DOHH2 (cell line): ENCODE measurements at regions not wholly inside any gene's neighbourhood (a gene's known extent, or its start where the extent isn't known, plus 50 kb on each side); places are given as distances from the start of the nearest gene placed in this dataset.
"Not testable (repeated sequence)": the region's sequence is repeated elsewhere in the genome, so short reads cannot be mapped to it uniquely, and the experiment has no call there.

Experiments
- H3F3A ChIP-seq: fragments of 200-600 bp; sonication (generic), shearing (Covaris generic); 2 replicates; pipeline ENCODE4 v1.6.0; 2016; ENCODE audit warnings: antibody characterized with exemption, mild to moderate bottlenecking; ENCODE audit not compliant: control insufficient read depth, insufficient read depth
- H3K27ac ChIP-seq: fragments of 200-600 bp; sonication (generic); 2 replicates; pipeline ENCODE4 v1.5.1; 2014; ENCODE audit warnings: low read depth, mild to moderate bottlenecking, low read length, moderate library complexity
- H3K27me3 ChIP-seq: fragments of 200-600 bp; sonication (generic); 2 replicates; pipeline ENCODE4 v1.6.1; 2014; ENCODE audit warnings: mild to moderate bottlenecking, low read length, mixed read lengths; ENCODE audit not compliant: control insufficient read depth
- H3K36me3 ChIP-seq: fragments of 200-600 bp; sonication (generic); 2 replicates; pipeline ENCODE4 v1.6.1; 2014; ENCODE audit warnings: mild to moderate bottlenecking, low read length, moderate library complexity, mixed read lengths; ENCODE audit not compliant: control insufficient read depth
- H3K4me1 ChIP-seq: fragments of 200-600 bp; sonication (generic); 2 replicates; pipeline ENCODE4 v1.6.1; 2014; ENCODE audit warnings: mild to moderate bottlenecking, low read length, mixed read lengths; ENCODE audit not compliant: control insufficient read depth
- H3K4me2 ChIP-seq: fragments of 200-600 bp; sonication (generic); 2 replicates; pipeline ENCODE4 v1.6.0; 2014; ENCODE audit warnings: mild to moderate bottlenecking, low read length, moderate library complexity
- H3K4me3 ChIP-seq: fragments of 200-600 bp; sonication (generic); 2 replicates; pipeline ENCODE4 v1.5.1; 2014; ENCODE audit warnings: mild to moderate bottlenecking, low read length, mixed read lengths
- H3K79me2 ChIP-seq: fragments of 200-600 bp; sonication (generic); 2 replicates; pipeline ENCODE4 v1.6.1; 2014; ENCODE audit warnings: mild to moderate bottlenecking, low read length, mixed read lengths; ENCODE audit not compliant: control insufficient read depth
- H3K9me2 ChIP-seq: fragments of 200-600 bp; sonication (generic); replicated peaks from 2 replicates; pipeline ENCODE4 v1.6.1; 2014; ENCODE audit warnings: mild to moderate bottlenecking, low read length, mixed read lengths; ENCODE audit not compliant: control insufficient read depth
- H3K9me3 ChIP-seq: fragments of 200-600 bp; sonication (generic); 2 replicates; pipeline ENCODE4 v1.6.1; 2014; ENCODE audit warnings: antibody characterized with exemption, low read length, mixed read lengths; ENCODE audit not compliant: control insufficient read depth, insufficient read depth
- H4K20me1 ChIP-seq: fragments of 200-600 bp; sonication (generic); 2 replicates; pipeline ENCODE4 v1.6.0; 2014; ENCODE audit warnings: low read depth, mild to moderate bottlenecking, antibody characterized with exemption, low read length, moderate library complexity; ENCODE audit not compliant: control insufficient read depth, insufficient read depth
- CTCF ChIP-seq: fragments of 200-600 bp; sonication (generic); IDR thresholded peaks from one replicate; pipeline ENCODE4 v1.5.1; 2014; ENCODE audit warnings: antibody characterized with exemption, mild to moderate bottlenecking, low read depth, low read length; ENCODE audit not compliant: poor library complexity, severe bottlenecking
- EZH2phosphoT487 ChIP-seq: fragments of 200-600 bp; sonication (generic); IDR thresholded peaks from 2 replicates; pipeline ENCODE4 v1.6.1; 2017; ENCODE audit warnings: borderline replicate concordance, mild to moderate bottlenecking, antibody characterized with exemption, low read length, moderate library complexity, mixed read lengths

- Histone ChIP-seq H4K20me1 (no peaks in the 10 kb centered on the region), H3K36me3 (no peaks in the 10 kb centered on the region), H3K27me3 (no peaks in the 10 kb centered on the region), H3K4me1 (no peaks in the 10 kb centered on the region), H3F3A (no peaks in the 10 kb centered on the region), H3K4me2 (no peak overlapping the region), H3K9me3 (no peaks in the 10 kb centered on the region), H3K79me2 (no peaks in the 10 kb centered on the region), H3K4me3 (no peak overlapping the region), H3K27ac (no peak overlapping the region), H3K9me2 (no peaks in the 10 kb centered on the region)
- TF ChIP-seq CTCF (no peak), EZH2phosphoT487 (no peak)
These were observed 127.0 kb upstream of the MROH9 start for GRCh38 chr1:170808216-170808885.

- H3K4me3 ChIP-seq, H3K4me1 ChIP-seq, H3K79me2 ChIP-seq, H3K9me3 ChIP-seq, H3K4me2 ChIP-seq, H3K27ac ChIP-seq, H3F3A ChIP-seq, H3K36me3 ChIP-seq, H4K20me1 ChIP-seq, H3K9me2 ChIP-seq, H3K27me3 ChIP-seq: not testable (repeated sequence)
These were observed 124.3 kb upstream of the MROH9 start for GRCh38 chr1:170811013-170811412.

- no peak overlapping the region for H3K4me3 ChIP-seq
- TF ChIP-seq CTCF (no peak), EZH2phosphoT487 (no peak)
- H3K27me3 ChIP-seq: no peaks in the 10 kb centered on the region
- no peaks in the 10 kb centered on the region for H3F3A ChIP-seq
- H3K79me2 ChIP-seq: no peaks in the 10 kb centered on the region
- H3K36me3 ChIP-seq: no peaks in the 10 kb centered on the region
- H3K9me3 ChIP-seq: no peaks in the 10 kb centered on the region
- no peaks in the 10 kb centered on the region for H3K4me1 ChIP-seq
- no peaks in the 10 kb centered on the region for H3K9me2 ChIP-seq
- H3K4me2 ChIP-seq: no peak overlapping the region
- H3K27ac ChIP-seq: no peak overlapping the region
- H4K20me1 ChIP-seq: no peaks in the 10 kb centered on the region
These were observed 115.6 kb upstream of the MROH9 start for GRCh38 chr1:170819781-170820180.

- Histone ChIP-seq H3K4me3 (no peak overlapping the region), H3K4me2 (no peak overlapping the region), H3K9me3 (no peaks in the 10 kb centered on the region), H3F3A (no peaks in the 10 kb centered on the region), H3K79me2 (no peaks in the 10 kb centered on the region), H3K4me1 (no peaks in the 10 kb centered on the region), H3K9me2 (no peaks in the 10 kb centered on the region), H3K27me3 (no peaks in the 10 kb centered on the region), H3K36me3 (no peaks in the 10 kb centered on the region), H4K20me1 (no peaks in the 10 kb centered on the region), H3K27ac (no peak overlapping the region)
- no peak for TF ChIP-seq EZH2phosphoT487
- TF ChIP-seq CTCF: no peak
These were observed 112.2 kb upstream of the MROH9 start for GRCh38 chr1:170823120-170823519.
